ENCODE measurements at regions not wholly inside any gene's neighbourhood (a gene's known extent, or its start where the extent isn't known, plus 50 kb on each side); places are given as distances from the start of the nearest gene placed in this dataset.
"Not testable (repeated sequence)": the region's sequence is repeated elsewhere in the genome, so short reads cannot be mapped to it uniquely, and the experiment has no call there.

DNA sequence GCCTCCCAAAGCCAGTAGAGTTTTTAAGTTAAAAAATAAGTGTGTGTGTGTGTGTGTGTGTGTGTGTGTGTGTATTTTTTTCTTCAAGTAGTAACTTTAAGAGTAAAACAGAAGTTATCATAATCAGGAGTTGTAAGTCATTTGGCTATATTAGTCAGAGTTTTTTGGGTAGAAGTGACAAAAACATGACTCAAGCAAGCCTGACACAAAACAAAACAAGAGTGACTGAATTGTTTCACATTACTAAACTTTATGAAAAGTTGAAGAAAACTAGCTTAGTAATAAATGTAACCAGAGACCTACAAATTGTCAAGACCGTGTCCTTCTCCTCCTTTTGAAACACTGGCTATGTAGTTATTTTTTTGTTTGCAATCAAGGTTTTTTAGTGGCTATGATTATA, 738.0 kb upstream of the PITX2 start:
- intact Hi-C loops (cut with DNase I): no loop called here
- ATAC-seq (no peak), DNase-seq (no peak)
- 58 to 64% methylated on average over 1 of the region's 1 CpG for WGBS, 2 donors
- Histone ChIP-seq H3K4me3 (no peak overlapping the region), H3K4me1 (no peaks in the 10 kb centered on the region), H3K27ac (no peak overlapping the region), H3K36me3 (replicated peaks in 1 of 2; ENCODE audit: insufficient read depth in 1 of 2, low read depth in 2 of 2) (no peaks in the 10 kb centered on the region), H3K27me3 (no peaks in the 10 kb centered on the region), H3K9me3 (no peaks in the 10 kb centered on the region)
- TF ChIP-seq, protein P1, sequence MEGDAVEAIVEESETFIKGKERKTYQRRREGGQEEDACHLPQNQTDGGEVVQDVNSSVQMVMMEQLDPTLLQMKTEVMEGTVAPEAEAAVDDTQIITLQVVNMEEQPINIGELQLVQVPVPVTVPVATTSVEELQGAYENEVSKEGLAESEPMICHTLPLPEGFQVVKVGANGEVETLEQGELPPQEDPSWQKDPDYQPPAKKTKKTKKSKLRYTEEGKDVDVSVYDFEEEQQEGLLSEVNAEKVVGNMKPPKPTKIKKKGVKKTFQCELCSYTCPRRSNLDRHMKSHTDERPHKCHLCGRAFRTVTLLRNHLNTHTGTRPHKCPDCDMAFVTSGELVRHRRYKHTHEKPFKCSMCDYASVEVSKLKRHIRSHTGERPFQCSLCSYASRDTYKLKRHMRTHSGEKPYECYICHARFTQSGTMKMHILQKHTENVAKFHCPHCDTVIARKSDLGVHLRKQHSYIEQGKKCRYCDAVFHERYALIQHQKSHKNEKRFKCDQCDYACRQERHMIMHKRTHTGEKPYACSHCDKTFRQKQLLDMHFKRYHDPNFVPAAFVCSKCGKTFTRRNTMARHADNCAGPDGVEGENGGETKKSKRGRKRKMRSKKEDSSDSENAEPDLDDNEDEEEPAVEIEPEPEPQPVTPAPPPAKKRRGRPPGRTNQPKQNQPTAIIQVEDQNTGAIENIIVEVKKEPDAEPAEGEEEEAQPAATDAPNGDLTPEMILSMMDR (IDR thresholded peaks at IDR 0.05): no peak
- no peak for TF ChIP-seq POLR2A (IDR thresholded peaks at IDR 0.05)

DNA sequence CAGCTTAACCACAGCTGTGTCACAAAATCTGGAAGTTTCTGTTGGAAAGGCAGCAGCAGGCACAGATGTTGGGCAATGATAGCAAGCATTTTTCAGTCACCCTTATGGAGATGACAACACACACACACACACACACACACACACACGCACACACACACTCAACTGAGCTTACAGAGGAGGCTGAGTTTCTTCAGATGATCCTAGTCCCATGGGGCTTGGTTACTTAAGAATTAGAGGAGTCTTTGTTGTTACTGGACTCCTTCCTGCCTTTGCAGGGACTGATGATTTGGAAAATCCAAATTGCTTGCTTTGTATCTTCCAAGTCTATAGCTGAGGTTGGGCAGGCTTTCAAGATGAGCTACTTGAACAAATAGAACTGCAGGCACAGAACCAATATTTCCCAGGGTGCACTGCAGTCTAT, 740.1 kb upstream of the PITX2 start:
- 57 to 60% methylated on average over 1 of the region's 1 CpG for WGBS, 2 donors
- no peaks in the 10 kb centered on the region for H3K27me3 ChIP-seq
- DNase-seq (no peak), ATAC-seq (no peak)
- no peaks in the 10 kb centered on the region for H3K36me3 ChIP-seq (replicated peaks in 1 of 2; ENCODE audit: insufficient read depth in 1 of 2, low read depth in 2 of 2)
- intact Hi-C loops (cut with DNase I): no loop called here
- H3K4me3 ChIP-seq: no peak overlapping the region
- H3K27ac ChIP-seq: no peak overlapping the region
- no peaks in the 10 kb centered on the region for H3K4me1 ChIP-seq
- TF ChIP-seq POLR2A (IDR thresholded peaks at IDR 0.05): no peak
- TF ChIP-seq, protein P1 (IDR thresholded peaks at IDR 0.05): no peak
- H3K9me3 ChIP-seq: no peaks in the 10 kb centered on the region

DNA sequence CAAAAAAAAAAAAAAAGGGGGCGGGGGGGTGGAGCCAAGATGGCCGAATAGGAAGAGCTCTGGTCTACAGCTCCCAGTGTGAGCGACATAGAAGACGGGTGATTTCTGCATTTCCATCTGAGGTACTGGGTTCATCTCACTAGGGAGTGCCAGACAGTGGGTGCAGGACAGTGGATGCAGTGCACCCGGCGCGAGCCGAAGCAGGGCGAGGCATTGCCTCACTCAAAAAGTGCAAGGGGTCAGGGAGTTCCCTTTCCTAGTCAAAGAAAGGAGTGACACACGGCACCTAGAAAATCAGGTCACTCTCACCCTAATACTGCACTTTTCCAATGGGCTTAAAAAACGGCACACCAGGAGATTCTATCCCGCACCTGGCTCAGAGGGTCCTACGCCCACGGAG, 755.0 kb upstream of the PITX2 start:
- H3K36me3 ChIP-seq (replicated peaks in 1 of 2; ENCODE audit: insufficient read depth in 1 of 2, low read depth in 2 of 2); DNase-seq; intact Hi-C loops (cut with DNase I); H3K4me3 ChIP-seq; H3K9me3 ChIP-seq; H3K27ac ChIP-seq; ATAC-seq; H3K4me1 ChIP-seq; H3K27me3 ChIP-seq: not testable (repeated sequence)
- 78 to 84% methylated on average over 14 of the region's 14 CpGs for WGBS, 2 donors

DNA sequence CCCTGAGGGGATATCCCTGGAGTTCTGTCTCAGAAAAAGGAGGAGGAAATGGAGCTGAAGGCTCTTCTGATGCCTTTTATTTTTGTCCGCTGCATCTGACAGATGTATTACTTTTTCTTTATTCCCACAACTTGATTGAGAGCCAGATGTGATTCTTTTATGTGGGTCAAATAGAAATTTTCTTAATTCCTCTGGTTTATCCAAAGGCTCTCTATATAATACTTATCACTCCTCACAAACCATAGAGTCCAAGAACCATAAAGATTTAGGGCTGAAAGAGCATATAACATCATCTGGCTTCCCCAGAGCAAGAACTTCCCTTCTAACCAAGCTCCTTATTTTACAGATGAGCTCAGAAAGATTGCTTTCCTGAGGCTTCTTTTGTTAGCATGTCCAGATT, 756.7 kb upstream of the FAM241A start:
- intact Hi-C loops (cut with DNase I): no loop called here
- DNase-seq (no peak), ATAC-seq (no peak)
- H3K9me3 ChIP-seq: no peaks in the 10 kb centered on the region
- 58 to 70% methylated on average over 1 of the region's 1 CpG for WGBS, 2 donors
- H3K36me3 ChIP-seq (replicated peaks in 1 of 2; ENCODE audit: insufficient read depth in 1 of 2, low read depth in 2 of 2): no peaks in the 10 kb centered on the region
- no peaks in the 10 kb centered on the region for H3K4me1 ChIP-seq
- no peak for TF ChIP-seq POLR2A (IDR thresholded peaks at IDR 0.05)
- TF ChIP-seq, protein P1 (IDR thresholded peaks at IDR 0.05): no peak
- H3K27ac ChIP-seq: no peak overlapping the region
- H3K4me3 ChIP-seq: no peak overlapping the region
- H3K27me3 ChIP-seq: no peaks in the 10 kb centered on the region

DNA sequence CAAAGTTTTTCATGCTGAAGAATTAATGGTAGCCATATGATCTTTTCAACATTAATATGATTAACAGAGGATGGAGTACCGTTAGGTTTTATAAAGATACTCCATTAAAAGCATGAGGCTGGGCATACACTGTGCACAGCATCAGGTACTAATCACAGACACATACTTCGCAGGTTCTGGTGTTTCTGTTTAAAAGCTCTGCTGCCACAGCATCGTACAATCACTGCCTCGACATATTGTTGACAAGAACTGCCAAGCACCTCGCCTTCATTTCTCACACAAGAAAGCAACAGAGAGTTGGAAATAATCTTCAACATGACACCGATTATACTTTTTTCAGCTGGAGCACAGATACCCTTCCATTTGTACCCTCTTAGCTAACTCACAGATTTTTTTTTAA, 753.4 kb upstream of the FAM241A start:
- no peaks in the 10 kb centered on the region for H3K27me3 ChIP-seq
- H3K36me3 ChIP-seq (replicated peaks in 1 of 2; ENCODE audit: insufficient read depth in 1 of 2, low read depth in 2 of 2): no peaks in the 10 kb centered on the region
- no peaks in the 10 kb centered on the region for H3K9me3 ChIP-seq
- no peak for TF ChIP-seq POLR2A (IDR thresholded peaks at IDR 0.05)
- TF ChIP-seq, protein P1 (IDR thresholded peaks at IDR 0.05): no peak
- 52 to 54% methylated on average over 6 of the region's 6 CpGs for WGBS, 2 donors
- ATAC-seq (no peak), DNase-seq (no peak)
- intact Hi-C loops (cut with DNase I): no loop called here
- H3K4me1 ChIP-seq: no peaks in the 10 kb centered on the region
- no peak overlapping the region for H3K27ac ChIP-seq
- no peak overlapping the region for H3K4me3 ChIP-seq
